ENCODE measurements at regions not wholly inside any gene's neighbourhood (a gene's known extent, or its start where the extent isn't known, plus 50 kb on each side); places are given as distances from the start of the nearest gene placed in this dataset.

- no peak overlapping the region for H3K27ac ChIP-seq (ENCODE audit: extremely low read length, insufficient read depth, low read length)
- H3K4me3 ChIP-seq (replicated peaks in 1 of 3; ENCODE audit: insufficient read depth in 1 of 3, low read depth in 2 of 3, low read length in 3 of 3): no peak overlapping the region
- in situ Hi-C loops (cut with HindIII; ENCODE audit: extremely low pct_ligation_motif_present, low pct_unique_long_range_greater_than_20kb) (no loop called here), intact Hi-C loops (cut with micrococcal nuclease; ENCODE audit: unreplicated experiment) (no loop called here)
- no peaks in the 10 kb centered on the region for H3K9me3 ChIP-seq (ENCODE audit: low read length)
- CTCF ChIA-PET (ENCODE audit: low intra/inter-chr PET ratio, low total read pairs): no interaction called here
- TF ChIP-seq SNAI1 (CRISPR knock-in tag; IDR thresholded peaks at IDR 0.05; ENCODE audit: borderline replicate concordance) (no peak), THAP9 (CRISPR knock-in tag; IDR thresholded peaks at IDR 0.05; ENCODE audit: borderline replicate concordance) (no peak), FOXA1 (IDR thresholded peaks at IDR 0.05) (no peak), FOXA1 (CRISPR knock-in tag; IDR thresholded peaks at IDR 0.05) (no peak), ZBTB42 (CRISPR knock-in tag; IDR thresholded peaks at IDR 0.05) (no peak), MAZ (IDR thresholded peaks at IDR 0.05; ENCODE audit: borderline replicate concordance, low read depth, low read length) (no peak), MAZ (CRISPR knock-in tag; IDR thresholded peaks at IDR 0.05; ENCODE audit: low read depth) (no peak), ZNF7 (CRISPR knock-in tag; IDR thresholded peaks at IDR 0.05) (no peak), ZBTB3 (CRISPR knock-in tag; IDR thresholded peaks at IDR 0.05; ENCODE audit: borderline replicate concordance, low read depth) (no peak), ZMYM2 (CRISPR knock-in tag; IDR thresholded peaks at IDR 0.05) (no peak), SP5 (CRISPR knock-in tag; IDR thresholded peaks at IDR 0.05; ENCODE audit: borderline replicate concordance, low read depth) (no peak), AHR (CRISPR knock-in tag; IDR thresholded peaks at IDR 0.05) (no peak), ZNF12 (CRISPR knock-in tag; IDR thresholded peaks at IDR 0.05) (no peak), PBX2 (CRISPR knock-in tag; IDR thresholded peaks at IDR 0.05) (no peak), CHD2 (IDR thresholded peaks at IDR 0.05; ENCODE audit: low read depth, low read length) (no peak), FLYWCH1 (CRISPR knock-in tag; IDR thresholded peaks at IDR 0.05) (no peak)
- ATAC-seq: no peak
- no peak for FAIRE-seq
- POLR2A ChIA-PET: no interaction called here
- H3K79me2 ChIP-seq (ENCODE audit: insufficient read depth, low read length): no peaks in the 10 kb centered on the region
- H2AFZ ChIP-seq (ENCODE audit: low read length): no peak overlapping the region
- no peak for DNase-seq (ENCODE audit: low spot score)
- WGBS (ENCODE audit: low lambda C conversion rate): 41% methylated on average over 23 of the region's 27 CpGs
- H3K4me2 ChIP-seq (ENCODE audit: low read depth, low read length): no peak overlapping the region
- H3K36me3 ChIP-seq (replicated peaks in 1 of 2; ENCODE audit: control insufficient read depth in 1 of 2, insufficient read depth in 2 of 2, low read length in 2 of 2): no peaks in the 10 kb centered on the region
- H3K9ac ChIP-seq (ENCODE audit: insufficient read depth, low read depth, low read length): no peak overlapping the region
- BruUV-seq (replicated peaks): no TSS peak
- H4K20me1 ChIP-seq (ENCODE audit: insufficient read depth, low read length): no peaks in the 10 kb centered on the region
- H3K4me1 ChIP-seq (ENCODE audit: insufficient read depth, low read length): no peaks in the 10 kb centered on the region
- peaks cover 2 to 41% of the 10 kb centered on the region in 2 experiments; a peak in 4 of 5 replicates for H3K27me3 ChIP-seq (ENCODE audit: control insufficient read depth in 1 of 2, insufficient read depth in 2 of 2, low read length in 2 of 2)
Measured at GRCh38 chr11:134609361-134610115, 197.5 kb upstream of the B3GAT1 start.
